ENCODE measurements at regions not wholly inside any gene's neighbourhood (a gene's known extent, or its start where the extent isn't known, plus 50 kb on each side); places are given as distances from the start of the nearest gene placed in this dataset.

DNA sequence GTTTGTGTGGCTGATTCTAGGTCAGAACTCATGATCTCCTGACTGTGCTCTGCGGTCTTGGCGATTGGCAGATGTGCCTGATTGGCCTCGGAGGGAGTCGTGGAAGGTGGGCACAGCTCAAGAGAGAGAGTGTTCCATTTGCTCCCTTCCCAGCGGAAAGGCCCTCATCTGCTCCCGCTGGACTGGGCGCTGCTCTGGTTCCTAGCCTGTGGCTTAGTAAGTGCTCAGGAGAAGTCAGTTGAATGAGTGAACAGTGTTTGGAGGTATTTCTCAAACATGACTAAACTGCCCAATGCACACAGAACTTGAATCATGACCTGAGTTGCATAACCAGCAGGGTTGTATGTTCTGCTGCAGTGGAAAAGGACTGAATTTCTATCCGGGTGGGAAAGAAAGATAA lies 120.2 kb upstream of the PITX1 start:
- TF ChIP-seq, protein P1, sequence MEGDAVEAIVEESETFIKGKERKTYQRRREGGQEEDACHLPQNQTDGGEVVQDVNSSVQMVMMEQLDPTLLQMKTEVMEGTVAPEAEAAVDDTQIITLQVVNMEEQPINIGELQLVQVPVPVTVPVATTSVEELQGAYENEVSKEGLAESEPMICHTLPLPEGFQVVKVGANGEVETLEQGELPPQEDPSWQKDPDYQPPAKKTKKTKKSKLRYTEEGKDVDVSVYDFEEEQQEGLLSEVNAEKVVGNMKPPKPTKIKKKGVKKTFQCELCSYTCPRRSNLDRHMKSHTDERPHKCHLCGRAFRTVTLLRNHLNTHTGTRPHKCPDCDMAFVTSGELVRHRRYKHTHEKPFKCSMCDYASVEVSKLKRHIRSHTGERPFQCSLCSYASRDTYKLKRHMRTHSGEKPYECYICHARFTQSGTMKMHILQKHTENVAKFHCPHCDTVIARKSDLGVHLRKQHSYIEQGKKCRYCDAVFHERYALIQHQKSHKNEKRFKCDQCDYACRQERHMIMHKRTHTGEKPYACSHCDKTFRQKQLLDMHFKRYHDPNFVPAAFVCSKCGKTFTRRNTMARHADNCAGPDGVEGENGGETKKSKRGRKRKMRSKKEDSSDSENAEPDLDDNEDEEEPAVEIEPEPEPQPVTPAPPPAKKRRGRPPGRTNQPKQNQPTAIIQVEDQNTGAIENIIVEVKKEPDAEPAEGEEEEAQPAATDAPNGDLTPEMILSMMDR (IDR thresholded peaks at IDR 0.05) = no peak
- TF ChIP-seq POLR2A (IDR thresholded peaks at IDR 0.05) = no peak
